Hepatocyte (in vitro differentiated cells): ENCODE measurements at regions not wholly inside any gene's neighbourhood (a gene's known extent, or its start where the extent isn't known, plus 50 kb on each side); places are given as distances from the start of the nearest gene placed in this dataset.
"Not testable (repeated sequence)": the region's sequence is repeated elsewhere in the genome, so short reads cannot be mapped to it uniquely, and the experiment has no call there.

Source experiments
- DNase-seq: peaks from one replicate; pipeline ENCODE4 v3.0.0-alpha.2; 2016; ENCODE audit warnings: low spot score
- H2AFZ ChIP-seq: fragments of 200-600 bp; sonication (generic); 2 replicates; pipeline ENCODE4 v1.6.0; 2016; ENCODE audit warnings: antibody characterized with exemption, mild to moderate bottlenecking
- H3K27ac ChIP-seq: fragments of 200-600 bp; sonication (generic); 2 replicates; pipeline ENCODE4 v1.5.1; 2016; ENCODE audit warnings: mild to moderate bottlenecking
- H3K27me3 ChIP-seq: fragments of 200-600 bp; sonication (generic); 2 replicates; pipeline ENCODE4 v1.6.1; 2016
- H3K36me3 ChIP-seq: fragments of 200-600 bp; sonication (generic); replicated peaks from 2 replicates; pipeline ENCODE4 v1.5.1; 2016; ENCODE audit warnings: low read depth; ENCODE audit not compliant: insufficient read depth
- H3K4me1 ChIP-seq: fragments of 200-600 bp; sonication (generic); 2 replicates; pipeline ENCODE4 v1.5.1; 2016; ENCODE audit warnings: mild to moderate bottlenecking, moderate library complexity; ENCODE audit not compliant: insufficient read depth
- H3K4me2 ChIP-seq: fragments of 200-600 bp; sonication (generic); 2 replicates; pipeline ENCODE4 v1.6.0; 2016
- H3K4me3 ChIP-seq: fragments of 200-600 bp; sonication (generic); 2 replicates; pipeline ENCODE4 v1.5.1; 2016; ENCODE audit warnings: mild to moderate bottlenecking
- H3K79me2 ChIP-seq: fragments of 200-600 bp; sonication (generic); 2 replicates; pipeline ENCODE4 v1.6.0; 2017; ENCODE audit warnings: mild to moderate bottlenecking
- H3K9me2 ChIP-seq: fragments of 200-600 bp; sonication (generic); replicated peaks from 2 replicates; pipeline ENCODE4 v1.6.0; 2017; ENCODE audit warnings: mild to moderate bottlenecking; ENCODE audit not compliant: insufficient read depth
- H3K9me3 ChIP-seq: fragments of 200-600 bp; sonication (generic); 2 replicates; pipeline ENCODE4 v1.5.1; 2016; ENCODE audit warnings: low read depth, mild to moderate bottlenecking
- H4K20me1 ChIP-seq: fragments of 200-600 bp; sonication (generic); 2 replicates; pipeline ENCODE4 v1.6.0; 2016; ENCODE audit warnings: mild to moderate bottlenecking; ENCODE audit not compliant: insufficient read depth, poor library complexity, severe bottlenecking
- CTCF ChIP-seq: fragments of 200-600 bp; sonication (generic); IDR thresholded peaks from 2 replicates; pipeline ENCODE4 v1.5.1; 2016; ENCODE audit warnings: antibody characterized with exemption, mild to moderate bottlenecking; ENCODE audit not compliant: poor library complexity
- EZH2 ChIP-seq: fragments of 200-600 bp; sonication (generic); IDR thresholded peaks from 2 replicates; pipeline ENCODE4 v1.6.1; 2016; ENCODE audit warnings: antibody characterized with exemption, mild to moderate bottlenecking, borderline replicate concordance
- EZH2phosphoT487 ChIP-seq: fragments of 200-600 bp; sonication (generic); IDR thresholded peaks from one replicate; pipeline ENCODE4 v1.6.1; 2018; ENCODE audit warnings: antibody characterized with exemption, mild to moderate bottlenecking, low read depth, moderate library complexity; ENCODE audit not compliant: unreplicated experiment, severe bottlenecking
- WGBS: methylation state at CpG from one replicate; pipeline ENCODE4 v1.1.6; 2016; ENCODE audit warnings: low lambda C conversion rate; ENCODE audit errors: missing lambda C conversion rate; 5-methylcytosine and 5-hydroxymethylcytosine counted together

GRCh38 chrX:1059576-1060561 lies 152.6 kb downstream of the CRLF2 start:
- DNase-seq = no peak
- no peaks in the 10 kb centered on the region for H3K36me3 ChIP-seq
- no peaks in the 10 kb centered on the region for H3K27me3 ChIP-seq
- H3K4me1 ChIP-seq = no peaks in the 10 kb centered on the region
- H3K9me2 ChIP-seq = no peaks in the 10 kb centered on the region
- H3K4me2 ChIP-seq = no peak overlapping the region
- no peak overlapping the region for H3K4me3 ChIP-seq
- H3K79me2 ChIP-seq = no peaks in the 10 kb centered on the region
- WGBS = 87% methylated on average over 34 of the region's 34 CpGs
- no peaks in the 10 kb centered on the region for H4K20me1 ChIP-seq
- no peaks in the 10 kb centered on the region for H3K9me3 ChIP-seq
- TF ChIP-seq EZH2 (no peak), CTCF (no peak), EZH2phosphoT487 (no peak)
- H3K27ac ChIP-seq = no peak overlapping the region
- no peak overlapping the region for H2AFZ ChIP-seq

- WGBS = 76% methylated on average over 2 of the region's 2 CpGs
- H3K36me3 ChIP-seq = not testable (repeated sequence)
These were observed 158.8 kb downstream of the CRLF2 start for GRCh38 chrX:1053600-1053999.

GRCh38 chrX:1053072-1053471 lies 159.4 kb downstream of the CRLF2 start:
- no peak overlapping the region for H3K4me3 ChIP-seq
- TF ChIP-seq EZH2phosphoT487 = no peak
- no peak for TF ChIP-seq EZH2
- no peak for TF ChIP-seq CTCF
- no peak overlapping the region for H3K4me2 ChIP-seq
- H3K79me2 ChIP-seq = no peaks in the 10 kb centered on the region
- no peak overlapping the region for H2AFZ ChIP-seq
- no peaks in the 10 kb centered on the region for H4K20me1 ChIP-seq
- WGBS = 89% methylated on average over 2 of the region's 2 CpGs
- no peaks in the 10 kb centered on the region for H3K9me2 ChIP-seq
- no peak for DNase-seq
- no peak overlapping the region for H3K27ac ChIP-seq
- no peaks in the 10 kb centered on the region for H3K27me3 ChIP-seq
- H3K36me3 ChIP-seq = no peaks in the 10 kb centered on the region
- H3K9me3 ChIP-seq = peaks cover 8% of the 10 kb centered on the region
- no peaks in the 10 kb centered on the region for H3K4me1 ChIP-seq

More at GRCh38 chrX:1053600-1053999, 158.8 kb downstream of the CRLF2 start:
- H3K27ac ChIP-seq, H3K9me2 ChIP-seq, H3K4me2 ChIP-seq, H3K4me1 ChIP-seq, H4K20me1 ChIP-seq, H3K79me2 ChIP-seq, DNase-seq, H3K4me3 ChIP-seq, H3K9me3 ChIP-seq, H2AFZ ChIP-seq, H3K27me3 ChIP-seq: not testable (repeated sequence)

GRCh38 chrX:1052021-1052420 lies 160.4 kb downstream of the CRLF2 start:
- WGBS = 96% methylated on average over 3 of the region's 3 CpGs
- no peaks in the 10 kb centered on the region for H3K27me3 ChIP-seq
- peaks cover 8% of the 10 kb centered on the region for H3K9me3 ChIP-seq
- H3K4me3 ChIP-seq = no peak overlapping the region
- no peak for DNase-seq
- no peaks in the 10 kb centered on the region for H3K9me2 ChIP-seq
- H3K79me2 ChIP-seq = no peaks in the 10 kb centered on the region
- no peak overlapping the region for H3K4me2 ChIP-seq
- no peak overlapping the region for H3K27ac ChIP-seq
- TF ChIP-seq EZH2phosphoT487 = no peak
- TF ChIP-seq EZH2 = no peak
- no peak for TF ChIP-seq CTCF
- no peaks in the 10 kb centered on the region for H3K4me1 ChIP-seq
- no peak overlapping the region for H2AFZ ChIP-seq
- H4K20me1 ChIP-seq = no peaks in the 10 kb centered on the region
- H3K36me3 ChIP-seq = no peaks in the 10 kb centered on the region
